Stimulated activated CD8-positive, alpha-beta memory T cell treated with anti-CD3 and anti-CD28 coated beads, Interleukin-12 subunit alpha, Interleukin-12 subunit beta, amount 100 ng/mL, for 24 hours (primary cell): ENCODE measurements at regions not wholly inside any gene's neighbourhood (a gene's known extent, or its start where the extent isn't known, plus 50 kb on each side); places are given as distances from the start of the nearest gene placed in this dataset.
"Not testable (repeated sequence)": the region's sequence is repeated elsewhere in the genome, so short reads cannot be mapped to it uniquely, and the experiment has no call there.

Experiments
- DNase-seq: peaks from one replicate; pipeline ENCODE4 v3.0.0-alpha.2; 2020; ENCODE audit errors: extremely low read depth

DNA sequence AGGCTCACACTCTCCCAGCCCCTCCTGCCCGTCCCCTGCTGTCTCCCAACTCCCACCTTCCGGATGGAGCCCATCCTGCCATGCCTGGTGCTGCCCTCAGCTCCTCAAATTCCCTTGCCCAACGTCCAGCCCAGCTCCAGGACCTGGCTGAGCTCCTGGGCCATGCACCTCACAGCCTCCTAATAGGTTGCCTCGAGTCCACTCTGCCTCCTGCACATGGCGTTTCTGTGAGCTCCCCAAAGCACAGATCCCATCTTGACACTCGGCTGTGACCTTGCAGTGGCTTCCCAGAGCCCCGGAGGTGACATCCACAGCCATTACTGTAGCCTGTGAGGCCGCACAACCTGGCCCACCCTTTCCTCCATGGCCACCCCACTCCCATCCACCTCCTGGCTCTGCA, 191.9 kb upstream of the SALL3 start:
- no peak for DNase-seq

DNA sequence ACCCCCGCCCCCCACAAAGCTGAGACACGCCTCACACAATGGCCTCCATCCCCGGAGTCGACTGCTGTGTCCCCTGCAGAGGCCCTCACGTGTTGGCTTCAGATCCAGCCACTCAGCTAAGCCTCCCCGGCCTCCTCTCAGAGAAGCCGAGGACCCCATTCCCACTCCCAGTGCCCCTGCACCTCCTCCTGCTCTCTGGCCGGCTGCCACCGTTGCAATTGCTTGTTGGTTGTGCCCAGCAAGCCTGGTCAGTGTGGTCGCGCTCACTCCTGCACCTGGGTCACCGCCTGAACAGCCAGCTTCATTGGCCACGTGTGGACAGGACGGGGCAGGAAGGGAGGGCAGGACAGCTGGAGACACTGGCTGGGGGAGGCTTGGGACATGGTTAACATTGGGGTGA, 191.5 kb upstream of the SALL3 start:
- no peak for DNase-seq

DNA sequence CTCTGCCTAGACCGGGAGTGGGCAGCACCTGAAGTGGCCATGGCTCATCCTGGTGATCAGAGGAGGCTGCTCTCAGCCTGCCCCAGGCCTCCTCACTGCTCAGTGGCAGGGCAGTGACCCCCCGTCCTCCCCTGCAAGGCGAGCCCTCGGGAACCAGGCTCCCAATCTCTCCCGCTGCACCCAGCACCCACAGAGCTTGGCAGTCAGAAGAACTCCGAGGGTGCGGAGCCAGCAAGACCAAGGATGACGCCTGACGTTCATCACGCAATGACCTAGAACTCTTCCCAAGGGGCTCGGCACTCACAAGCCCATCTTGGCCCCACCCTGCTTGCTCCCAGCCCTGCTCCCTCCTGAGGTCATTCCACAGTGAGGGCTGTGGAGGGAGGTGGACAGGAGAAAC, 189.8 kb upstream of the SALL3 start:
- no peak for DNase-seq

DNA sequence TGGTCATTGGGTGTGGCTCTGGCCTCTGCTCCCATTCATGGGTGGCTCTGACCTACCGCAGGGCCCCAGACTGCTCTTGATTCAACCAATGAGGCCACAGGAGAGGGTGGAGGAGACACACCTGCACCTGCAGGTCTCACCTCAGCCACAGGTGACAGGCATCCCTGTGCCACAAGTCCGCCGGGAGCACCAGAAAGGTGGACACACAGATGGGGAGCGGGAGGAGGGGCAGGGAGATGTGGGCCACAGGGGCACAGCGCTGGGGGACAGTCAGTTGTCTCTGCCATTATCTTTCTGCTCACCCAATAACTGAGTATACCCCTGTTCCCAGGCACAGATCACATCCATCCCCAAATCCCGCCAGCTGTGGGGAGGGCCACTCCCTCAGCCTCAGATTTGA, 189.1 kb upstream of the SALL3 start:
- DNase-seq = no peak

DNA sequence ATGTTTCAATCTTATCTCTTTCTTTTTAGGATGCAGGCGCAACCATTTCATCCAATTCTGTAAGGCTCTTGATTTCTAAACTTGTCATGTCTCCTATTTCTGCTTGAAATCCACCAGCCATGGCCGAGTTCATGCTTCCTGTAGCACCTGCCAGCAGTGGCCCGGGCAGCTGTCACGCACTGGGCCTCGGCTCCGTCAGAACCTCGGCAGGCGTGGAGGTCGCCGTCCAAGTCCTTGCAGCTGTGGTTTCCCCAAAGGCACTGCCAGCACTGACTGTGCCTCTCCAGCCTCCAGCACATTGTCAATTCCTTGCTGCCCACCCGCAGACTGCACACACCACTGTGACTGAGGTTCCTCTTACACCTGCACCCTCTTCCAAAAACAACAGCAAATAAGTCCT, 188.7 kb upstream of the SALL3 start:
- DNase-seq = no peak

DNA sequence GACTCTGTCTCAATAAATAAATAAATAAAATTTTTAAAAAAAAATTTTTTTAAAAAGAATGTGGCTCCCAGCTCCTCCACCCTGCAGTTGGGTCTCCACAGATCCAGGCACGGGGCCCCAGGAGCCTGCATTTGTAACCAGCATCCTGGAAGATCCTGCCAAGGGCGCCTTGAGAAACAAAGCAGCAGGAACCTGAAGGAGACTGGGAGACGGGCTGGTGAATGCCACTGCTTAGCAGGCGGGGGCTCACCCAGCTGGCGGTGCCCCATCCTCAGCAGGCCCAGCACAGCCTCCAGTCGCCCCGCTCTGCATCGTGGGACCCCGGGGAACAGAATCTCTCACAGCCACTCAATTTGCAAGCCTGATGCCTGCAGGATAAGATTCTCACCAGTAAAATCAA, 187.5 kb upstream of the SALL3 start:
- no peak for DNase-seq

DNA sequence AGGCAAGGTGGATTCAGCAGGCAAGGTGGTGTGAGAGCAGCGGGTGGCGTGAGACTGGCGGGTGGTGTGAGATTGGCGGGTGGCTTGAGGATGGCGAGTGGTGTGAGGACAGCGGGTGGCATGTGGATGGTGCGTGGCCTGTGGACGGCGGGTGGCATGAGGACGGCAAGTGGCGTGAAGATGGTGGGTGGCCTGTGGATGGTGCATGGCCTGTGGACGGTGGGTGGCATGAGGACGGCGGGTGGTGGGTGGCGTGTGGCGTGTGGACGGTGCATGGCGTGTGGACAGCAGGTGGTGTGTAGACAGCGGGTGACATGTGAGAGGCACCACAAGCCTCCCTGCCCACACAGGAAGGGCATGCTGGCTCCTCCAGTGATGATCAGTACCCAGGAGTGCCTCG, 186.9 kb upstream of the SALL3 start:
- no peak for DNase-seq

DNA sequence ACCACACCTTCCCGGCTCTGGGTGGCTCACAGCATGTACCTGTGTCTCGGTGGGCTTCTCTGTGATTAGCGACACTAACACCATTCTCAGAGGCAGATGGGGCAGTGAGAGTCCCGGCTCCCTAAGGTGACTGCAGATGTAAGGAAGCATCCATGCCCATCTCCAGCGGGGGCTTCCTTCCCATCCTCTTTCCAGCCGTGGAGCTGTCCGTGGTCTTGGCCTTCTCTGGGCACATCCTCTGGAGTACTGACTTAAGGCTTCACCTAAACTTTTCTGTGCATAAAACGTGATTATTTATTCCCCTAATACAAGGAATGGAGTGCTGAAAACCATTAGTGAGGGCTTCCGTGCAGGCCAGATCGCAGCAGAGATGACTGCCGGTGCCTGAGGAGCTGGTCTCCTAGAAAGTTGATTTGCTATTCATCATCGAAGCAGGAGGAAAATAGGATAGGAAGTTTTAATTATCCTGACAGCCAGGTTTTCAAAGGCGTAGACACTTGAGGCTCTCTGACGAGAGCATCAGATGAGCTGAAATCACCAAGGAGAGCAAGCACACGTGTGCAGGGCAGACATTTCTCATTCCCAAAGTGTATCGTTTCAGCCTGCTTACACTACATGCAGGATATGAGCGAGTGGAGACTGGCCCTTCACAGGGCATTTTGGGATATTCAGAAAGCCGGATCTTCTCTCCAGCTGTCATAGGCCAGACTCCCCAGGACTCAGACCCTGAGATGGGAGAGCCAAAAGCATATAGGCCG, 186.1 kb upstream of the SALL3 start:
- no peak for DNase-seq

DNA sequence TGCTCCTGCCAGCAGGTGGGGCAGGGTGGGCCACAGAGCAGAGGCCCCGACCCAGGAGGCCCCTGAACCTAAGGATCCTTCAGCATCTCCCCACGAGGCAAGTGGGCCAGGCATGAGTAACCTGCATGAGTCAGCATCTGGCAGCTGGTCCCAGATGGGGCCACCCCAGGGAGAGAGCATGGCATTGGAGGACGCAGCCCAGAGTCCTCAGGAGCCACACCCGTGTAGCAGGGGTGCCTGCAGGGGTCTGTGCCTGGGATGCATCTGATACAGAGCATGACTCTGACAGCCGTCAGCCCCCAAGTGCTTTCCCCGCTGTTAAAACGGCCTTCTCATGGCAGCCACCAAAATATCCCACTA, 185.6 kb upstream of the SALL3 start:
- no peak for DNase-seq

DNA sequence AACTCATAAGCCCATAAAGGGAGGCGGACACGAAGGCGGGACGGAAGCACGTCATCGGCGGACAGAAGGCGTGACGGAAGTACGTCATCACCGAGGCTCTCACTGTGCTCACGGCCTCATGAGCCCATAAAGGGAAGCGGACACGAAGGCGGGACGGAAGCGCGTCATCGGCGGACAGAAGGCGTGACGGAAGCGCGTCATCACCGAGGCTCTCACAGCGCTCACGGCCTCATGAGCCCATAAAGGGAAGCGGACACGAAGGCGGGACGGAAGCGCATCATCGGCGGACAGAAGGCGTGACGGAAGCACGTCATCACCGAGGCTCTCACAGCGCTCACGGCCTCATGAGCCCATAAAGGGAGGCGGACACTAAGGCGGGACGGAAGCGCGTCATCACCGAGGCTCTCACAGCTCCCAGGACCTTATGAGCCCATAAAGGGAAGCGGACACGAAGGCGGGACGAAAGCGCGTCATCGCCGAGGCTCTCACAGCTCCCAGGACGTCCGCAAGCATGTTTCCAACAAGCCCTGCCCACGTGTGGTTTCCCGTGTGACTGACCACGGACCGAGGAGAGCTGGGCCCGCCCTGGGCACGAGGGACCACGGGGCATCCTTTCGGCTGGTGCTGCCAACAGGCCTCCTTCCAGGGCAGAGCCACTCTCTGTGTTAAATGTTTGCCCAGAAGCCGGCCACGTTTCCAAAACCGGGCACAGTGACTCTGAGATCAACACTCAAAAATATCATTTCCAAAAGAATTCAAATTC, 182.7 kb upstream of the SALL3 start:
- DNase-seq = no peak

DNA sequence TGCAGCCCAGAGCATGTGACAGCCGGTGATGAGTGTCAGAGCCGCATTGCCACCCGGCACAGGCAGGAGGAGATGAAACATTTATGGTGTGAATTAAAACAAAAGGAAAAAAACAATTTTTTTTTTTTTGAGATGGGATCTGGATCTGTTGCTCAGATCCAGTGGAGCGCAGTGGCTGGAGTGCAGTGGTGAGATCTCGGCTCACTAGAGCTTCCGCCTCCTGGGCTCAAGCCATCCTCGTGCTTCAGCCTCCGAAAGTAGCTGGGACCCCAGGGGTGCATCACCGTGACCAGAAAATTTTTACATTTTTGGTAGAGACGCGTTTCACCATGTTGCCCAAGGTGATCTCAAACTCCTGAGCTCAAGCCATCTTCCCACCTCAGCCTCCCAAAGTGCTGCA, 182.1 kb upstream of the SALL3 start:
- no peak for DNase-seq

DNA sequence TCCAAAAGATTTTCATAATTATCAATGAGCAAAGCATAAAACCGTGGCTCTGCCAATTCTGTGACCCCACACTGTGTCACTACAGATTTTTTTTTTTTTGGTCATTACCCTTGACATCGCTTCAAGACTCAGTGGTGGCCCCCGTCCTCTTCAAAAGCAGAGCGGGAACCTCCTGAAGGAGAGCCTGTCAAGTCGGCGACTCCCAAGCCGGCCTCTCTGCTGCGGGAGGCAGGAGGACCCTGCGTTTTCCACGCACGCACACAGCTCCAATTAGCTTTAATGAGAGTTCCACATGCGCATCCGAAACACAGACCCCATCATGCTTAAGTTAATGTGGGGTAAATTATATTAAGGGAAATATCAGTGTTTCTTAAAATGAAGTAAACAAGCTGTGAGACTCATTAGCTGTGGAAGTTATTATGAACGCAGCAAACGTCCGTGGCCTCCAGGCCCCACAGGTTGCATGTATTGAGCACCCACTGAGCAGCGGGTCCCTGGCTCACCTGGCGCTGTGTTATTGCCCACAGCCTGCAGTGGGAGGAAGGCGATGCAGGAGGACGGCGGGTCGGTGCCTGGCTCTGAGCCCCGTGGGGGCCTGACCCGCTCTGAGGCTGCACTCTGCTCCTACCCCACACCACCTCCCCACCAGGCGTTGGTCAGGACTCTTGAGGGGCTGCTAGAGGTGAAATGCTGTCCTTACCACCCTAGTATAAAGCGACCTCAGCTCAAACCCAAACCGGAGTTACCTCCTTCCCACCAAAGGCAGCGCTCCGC, 181.0 kb upstream of the SALL3 start:
- DNase-seq = no peak

DNA sequence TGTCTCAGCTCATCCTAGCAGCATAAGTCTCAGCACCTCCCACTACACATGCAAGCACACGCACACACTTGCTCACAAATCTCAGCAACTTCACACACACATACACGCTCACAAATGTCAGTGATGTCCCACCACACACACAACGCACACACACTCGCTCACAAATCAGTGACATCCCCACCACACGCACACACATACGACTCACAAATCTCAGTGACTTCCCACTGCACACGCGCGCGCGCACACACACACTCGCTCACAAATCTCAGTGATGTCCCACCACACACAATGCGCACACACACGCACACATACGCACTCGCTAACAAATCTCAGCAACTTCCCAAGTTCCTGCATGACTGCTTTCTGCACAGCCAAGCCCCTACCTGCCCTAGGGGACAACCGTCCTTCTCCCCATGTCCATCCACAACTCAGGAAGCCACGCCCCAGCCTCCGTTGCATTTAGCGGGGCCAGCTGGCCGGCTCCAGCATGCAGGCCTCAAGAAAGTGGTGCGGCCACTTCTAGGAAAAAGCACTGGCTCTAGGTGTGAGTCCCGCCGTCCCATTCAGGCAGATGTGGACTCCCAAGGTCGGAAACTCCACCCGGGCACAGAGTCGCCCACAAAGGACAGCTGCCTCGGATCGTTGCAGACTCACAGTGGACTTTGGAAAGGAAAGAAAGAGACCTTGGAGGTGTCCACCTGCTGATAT, 180.1 kb upstream of the SALL3 start:
- no peak for DNase-seq

DNA sequence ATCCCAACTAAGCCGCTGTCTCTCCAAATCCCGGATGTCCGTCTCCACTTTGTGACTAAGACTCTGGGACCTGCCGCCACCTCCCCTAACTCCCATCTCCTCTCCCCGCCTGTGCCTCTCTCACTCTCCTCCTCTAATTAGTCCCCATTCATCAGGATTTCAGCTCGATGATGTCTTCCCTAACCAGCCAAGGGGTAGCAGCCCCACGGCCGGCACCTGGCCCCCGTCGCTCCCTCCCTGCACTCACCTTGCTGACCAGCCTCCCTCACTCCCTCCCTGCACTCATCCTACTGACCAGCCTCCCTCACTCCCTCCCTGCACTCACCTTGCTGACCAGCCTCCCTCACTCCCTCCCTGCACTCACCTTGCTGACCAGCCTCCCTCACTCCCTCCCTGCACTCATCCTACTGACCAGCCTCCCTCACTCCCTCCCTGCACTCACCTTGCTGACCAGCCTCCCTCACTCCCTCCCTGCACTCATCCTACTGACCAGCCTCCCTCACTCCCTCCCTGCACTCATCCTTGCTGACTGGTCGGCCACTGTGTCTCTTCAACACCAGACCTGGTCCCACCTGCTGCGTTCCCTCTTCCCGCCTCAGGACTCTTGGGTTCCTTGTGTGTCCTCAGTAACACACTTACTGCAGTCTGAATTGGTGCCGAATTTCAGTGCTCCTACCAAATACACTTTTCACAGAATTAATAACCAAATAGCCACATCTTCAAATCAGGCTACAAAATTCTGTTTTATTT, 179.3 kb upstream of the SALL3 start:
- DNase-seq = not testable (repeated sequence)

DNA sequence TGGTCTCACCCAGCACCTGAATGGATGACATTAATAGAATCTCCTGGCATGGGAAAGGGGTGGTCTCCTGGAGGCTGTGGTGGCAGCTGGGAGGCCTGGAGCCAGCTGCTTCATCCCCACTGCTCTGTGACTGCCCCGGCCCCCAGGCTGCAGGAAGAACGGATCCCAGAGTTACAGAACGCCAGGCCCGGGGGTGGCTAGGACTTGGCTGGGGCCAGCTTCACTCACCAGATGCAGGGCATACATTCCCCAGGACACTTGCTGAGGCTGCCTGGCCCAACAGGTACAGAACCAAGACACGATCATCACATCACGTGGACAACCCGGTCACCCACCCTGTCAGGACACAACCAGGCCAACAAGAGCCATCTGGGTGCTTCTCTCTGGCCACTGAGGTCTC, 178.6 kb upstream of the SALL3 start:
- no peak for DNase-seq

DNA sequence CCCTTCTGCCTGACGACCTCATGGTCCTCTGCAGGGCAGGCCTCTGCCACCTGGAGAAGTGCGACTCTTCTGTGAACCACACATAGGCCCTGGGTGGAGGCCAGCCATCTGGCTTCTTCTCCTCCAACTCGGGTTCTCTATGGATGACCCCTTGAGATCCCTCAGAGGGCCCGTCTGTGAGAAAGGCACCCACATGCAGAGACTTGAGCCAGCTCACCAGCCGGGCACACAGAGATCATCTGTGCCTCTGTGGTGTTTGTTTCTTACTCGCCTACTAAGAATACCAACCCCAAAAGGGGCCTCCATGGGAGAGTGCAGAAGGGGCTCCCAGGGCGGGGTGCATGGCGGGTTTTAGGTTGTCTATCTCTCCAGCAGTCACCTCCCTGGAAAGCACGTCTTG, 176.5 kb upstream of the SALL3 start:
- no peak for DNase-seq

DNA sequence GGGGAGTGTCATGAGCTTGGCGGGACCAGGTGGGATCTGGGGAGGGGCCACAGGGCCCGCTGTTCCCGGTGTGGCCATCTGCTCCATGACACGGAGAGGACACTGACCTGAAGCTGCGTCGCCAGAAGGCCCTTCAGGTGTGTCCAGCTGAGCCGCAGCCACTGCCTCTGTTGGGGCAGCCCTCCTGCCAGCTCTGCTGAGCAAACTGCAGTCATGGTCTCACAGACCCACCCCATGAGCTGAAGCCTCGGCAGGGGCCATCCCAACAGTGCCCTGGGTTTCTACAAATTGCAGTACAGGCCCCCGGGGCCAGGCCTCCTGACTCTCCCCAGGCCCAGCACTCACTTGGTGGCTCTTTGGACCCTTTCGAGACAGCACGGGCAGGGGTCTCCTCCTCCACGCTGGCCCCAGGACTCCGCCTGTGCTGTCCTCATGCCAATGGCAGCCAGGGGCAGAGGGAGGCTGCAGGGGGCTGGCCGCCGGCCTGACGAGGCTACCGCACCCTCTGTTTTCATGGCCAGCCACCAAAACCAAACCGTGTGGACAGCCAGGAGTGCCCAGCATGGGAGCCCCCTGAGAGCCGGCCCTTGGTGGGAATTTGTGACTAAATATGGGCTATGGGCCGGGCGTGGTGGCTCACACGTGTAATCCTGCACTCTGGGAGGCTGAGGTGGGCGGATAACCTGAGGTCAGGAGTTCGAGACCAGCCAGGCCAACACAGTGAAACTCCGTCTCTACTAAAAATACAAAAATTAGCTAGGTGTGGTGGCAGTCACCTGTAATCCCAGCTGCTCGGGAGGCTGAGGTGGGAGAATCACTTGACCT, 175.2 kb upstream of the SALL3 start:
- no peak for DNase-seq

DNA sequence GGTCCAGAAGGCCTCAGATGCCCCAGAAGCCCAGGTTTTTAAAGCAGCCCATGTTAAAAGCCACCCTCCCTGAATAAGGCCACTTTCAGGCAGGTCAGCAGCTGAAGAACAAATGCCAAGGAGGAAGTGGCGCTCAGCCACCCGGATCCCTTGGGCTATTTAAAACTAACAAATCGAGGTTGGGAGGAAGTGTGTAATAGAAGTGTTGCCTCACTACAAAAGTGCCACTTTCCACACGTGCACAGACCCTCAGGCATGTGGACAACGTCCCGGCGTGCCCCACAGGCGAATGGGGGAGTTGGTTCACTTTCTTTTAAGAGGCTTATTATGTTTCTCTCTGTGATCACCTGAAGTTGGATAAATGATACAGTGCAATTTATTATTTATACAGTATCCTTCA, 173.8 kb upstream of the SALL3 start:
- DNase-seq = no peak

DNA sequence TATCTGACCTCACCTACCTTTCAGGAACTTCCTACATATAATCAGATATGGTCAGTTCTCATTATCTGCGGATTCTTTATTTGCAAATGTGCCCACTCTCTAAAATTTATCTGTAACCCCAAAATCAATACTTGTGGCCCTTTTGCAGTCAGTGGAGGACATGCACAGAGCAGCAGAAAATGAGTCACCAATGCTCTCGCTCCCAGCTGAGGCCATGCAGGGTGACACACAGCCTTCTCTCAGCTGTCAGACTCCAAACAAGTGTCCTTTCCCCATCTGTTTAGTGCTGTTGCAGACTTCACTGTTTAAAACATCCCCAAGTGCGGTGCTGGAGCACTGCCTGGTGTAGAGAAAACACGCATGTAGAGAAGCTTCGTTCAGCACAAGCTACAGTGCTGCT, 171.9 kb upstream of the SALL3 start:
- no peak for DNase-seq

DNA sequence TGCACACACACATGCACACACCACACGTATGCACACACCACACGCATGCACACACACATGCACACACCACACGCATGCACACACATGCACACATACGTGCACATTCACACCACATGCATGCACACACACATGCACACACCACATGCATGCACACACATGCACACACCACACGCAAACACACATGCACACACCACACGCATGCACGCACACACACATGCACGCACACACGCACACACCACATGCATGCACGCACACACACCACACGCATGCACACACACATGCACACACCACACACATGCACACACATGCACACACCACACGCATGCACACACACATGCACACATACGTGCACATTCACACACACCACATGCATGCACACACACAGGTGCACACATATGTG, 169.8 kb upstream of the SALL3 start:
- no peak for DNase-seq

DNA sequence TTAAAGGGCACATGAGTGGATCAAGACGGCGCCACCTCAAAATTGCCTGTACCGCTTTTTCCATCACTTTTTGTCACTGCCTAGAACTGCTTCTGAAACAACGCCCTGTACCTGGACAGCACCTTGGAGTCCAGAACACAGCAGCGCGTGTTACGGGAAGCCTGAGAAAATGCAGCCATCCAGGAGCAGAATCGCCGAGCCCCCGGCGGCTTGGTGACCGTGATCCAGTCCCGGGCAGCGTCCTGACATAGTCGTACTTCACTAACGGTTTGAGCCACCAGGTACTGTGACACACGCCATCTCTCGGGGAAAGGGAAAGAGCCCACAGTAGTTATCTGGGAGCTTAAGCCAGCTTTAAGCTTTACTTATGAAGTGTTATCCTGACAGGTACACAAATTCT, 168.9 kb upstream of the SALL3 start:
- DNase-seq = no peak
